Adrenal gland (tissue), 9 donors: ENCODE measurements at regions not wholly inside any gene's neighbourhood (a gene's known extent, or its start where the extent isn't known, plus 50 kb on each side); places are given as distances from the start of the nearest gene placed in this dataset.

ENCODE experiments used
- DNase-seq, 7 donors: peaks; one replicate each; pipeline ENCODE4 v3.0.0-alpha.2; 2019 to 2020
- H3K27ac ChIP-seq, 5 donors: fragments of 200-600 bp; sonication (generic) in 4 of 5; 1 replicate in 3 of 5; 2 replicates in 2 of 5; pipeline versions ENCODE4 v1.5.1 to v1.8.0; 2016 to 2020; ENCODE audit warnings: mild to moderate bottlenecking in 1 of 5
- H3K27me3 ChIP-seq: fragments of 200-600 bp; 2 replicates; pipeline ENCODE4 v1.8.0; 2021
- H3K36me3 ChIP-seq, 2 donors: fragments of 200-600 bp; replicated peaks in 1 of 2; 1 replicate in 1 of 2; 2 replicates in 1 of 2; pipeline versions ENCODE4 v1.5.1 to v1.8.0; 2018 to 2022
- H3K4me1 ChIP-seq, 2 donors: fragments of 200-600 bp; replicated peaks in 1 of 2; 1 replicate in 1 of 2; 2 replicates in 1 of 2; pipeline versions ENCODE4 v1.5.1 to v1.8.0; 2018 to 2021
- H3K4me3 ChIP-seq, 4 donors: fragments of 200-600 bp; sonication (generic) in 3 of 4; one replicate each; pipeline ENCODE4 v1.5.1; 2016 to 2018
- H3K9me3 ChIP-seq, 3 donors: fragments of 200-600 bp; sonication (generic) in 1 of 3; replicated peaks in 1 of 3; 1 replicate in 2 of 3; 2 replicates in 1 of 3; pipeline versions ENCODE4 v1.5.1 to v1.8.0; 2016 to 2021
- CTCF ChIP-seq, 6 experiments: fragments of 450-650 bp in 4 of 6; fragments of 200-600 bp in 2 of 6; sonication (generic) in 1 of 6; IDR thresholded peaks; 1 replicate in 5 of 6; 2 replicates in 1 of 6; pipeline versions ENCODE4 v1.5.1 to v1.8.0; 2016 to 2021; ENCODE audit warnings: antibody characterized with exemption in 6 of 6, mild to moderate bottlenecking in 2 of 6, moderate library complexity in 1 of 6
- POLR2A ChIP-seq, 2 donors: fragments of 450-650 bp; IDR thresholded peaks; one replicate each; pipeline ENCODE4 v1.6.1; 2017; ENCODE audit warnings: antibody characterized with exemption in 2 of 2, mild to moderate bottlenecking in 2 of 2, moderate library complexity in 1 of 2
- WGBS, 4 donors: extraction: QIAGEN DNeasy Blood & Tissue Kit in 2 of 4; methylation state at CpG; one replicate each; pipeline versions ENCODE4 v1.1.5 to v1.1.7; 2013 to 2017; 5-methylcytosine and 5-hydroxymethylcytosine counted together
- intact Hi-C, 2 donors: fragments of 100-400 bp; cut with DNase I; formaldehyde crosslinking; loops; one replicate each; pipeline versions ENCODE4 v1.14.1 to v1.15.0; 2022 to 2023
- donor health status: healthy with polysubstance abuse.
- donor health status: Bipolar disorder and iron deficiency.
- donor health status: DM: yes; HTN: yes; CAD: no.
- donor health status: DM: no; HTN: no; CAD: no.
- donor health status: DM: no; HTN: no; CAD: no.

GRCh38 chr5:142412581-142412980 lies 87.8 kb upstream of the SPRY4 start:
- Histone ChIP-seq H3K36me3 (no peaks in the 10 kb centered on the region), H3K4me3 (no peak overlapping the region), H3K9me3 (no peaks in the 10 kb centered on the region), H3K27ac (no peak overlapping the region), H3K27me3 (no peaks in the 10 kb centered on the region), H3K4me1 (no peaks in the 10 kb centered on the region)
- intact Hi-C loops: no loop called here
- WGBS, 4 donors: 92 to 98% (median 96%) methylated on average over 5 of the region's 5 CpGs
- TF ChIP-seq CTCF (IDR thresholded peaks at IDR 0.05) (no peak), POLR2A (IDR thresholded peaks at IDR 0.05) (no peak)
- no peak for DNase-seq

GRCh38 chr5:142411656-142412425 lies 87.0 kb upstream of the SPRY4 start:
- 73 to 95% (median 85%) methylated on average over 3 to 4 of the region's 4 CpGs for WGBS, 4 donors
- no peaks in the 10 kb centered on the region for H3K27me3 ChIP-seq
- no peak overlapping the region for H3K27ac ChIP-seq
- intact Hi-C loops: no loop called here
- H3K4me3 ChIP-seq: no peak overlapping the region
- no peaks in the 10 kb centered on the region for H3K4me1 ChIP-seq
- H3K36me3 ChIP-seq: no peaks in the 10 kb centered on the region
- no peak for TF ChIP-seq POLR2A (IDR thresholded peaks at IDR 0.05)
- no peak for TF ChIP-seq CTCF (IDR thresholded peaks at IDR 0.05)
- no peaks in the 10 kb centered on the region for H3K9me3 ChIP-seq
- no peak for DNase-seq

- no peak for DNase-seq
- 81 to 94% (median 91%) methylated on average over 7 of the region's 7 CpGs for WGBS, 4 donors
Observed at GRCh38 chr5:142411103-142411502, 86.3 kb upstream of the SPRY4 start.

GRCh38 chr5:142408981-142409481 lies 84.2 kb upstream of the SPRY4 start:
- H3K27me3 ChIP-seq: no peaks in the 10 kb centered on the region

More at GRCh38 chr5:142411103-142411502, 86.3 kb upstream of the SPRY4 start:
- Histone ChIP-seq H3K9me3 (no peaks in the 10 kb centered on the region), H3K4me1 (no peaks in the 10 kb centered on the region), H3K27ac (no peak overlapping the region), H3K4me3 (no peak overlapping the region), H3K36me3 (no peaks in the 10 kb centered on the region), H3K27me3 (no peaks in the 10 kb centered on the region)
- intact Hi-C loops: no loop called here
- TF ChIP-seq POLR2A (IDR thresholded peaks at IDR 0.05) (no peak), CTCF (IDR thresholded peaks at IDR 0.05) (no peak)

More at GRCh38 chr5:142408981-142409481, 84.2 kb upstream of the SPRY4 start:
- Histone ChIP-seq H3K4me1 (no peaks in the 10 kb centered on the region), H3K9me3 (no peaks in the 10 kb centered on the region), H3K36me3 (no peaks in the 10 kb centered on the region), H3K27ac (no peak overlapping the region), H3K4me3 (no peak overlapping the region)
- whole genome bisulfite sequencing, 4 donors: 88 to 93% (median 90%) methylated on average over 16 to 19 of the region's 19 CpGs
- TF ChIP-seq CTCF (IDR thresholded peaks at IDR 0.05) (no peak), POLR2A (IDR thresholded peaks at IDR 0.05) (no peak)
- intact Hi-C loops: no loop called here
- no peak for DNase-seq
